Activated CD8-positive, alpha-beta memory T cell treated with anti-CD3 and anti-CD28 coated beads, Interleukin-2, amount 50 U/mL, for 24 hours (primary cell): ENCODE measurements at regions not wholly inside any gene's neighbourhood (a gene's known extent, or its start where the extent isn't known, plus 50 kb on each side); places are given as distances from the start of the nearest gene placed in this dataset.

Source experiments
- DNase-seq: peaks from one replicate; pipeline ENCODE4 v3.0.0-alpha.2; 2020; ENCODE audit errors: extremely low read depth

DNA sequence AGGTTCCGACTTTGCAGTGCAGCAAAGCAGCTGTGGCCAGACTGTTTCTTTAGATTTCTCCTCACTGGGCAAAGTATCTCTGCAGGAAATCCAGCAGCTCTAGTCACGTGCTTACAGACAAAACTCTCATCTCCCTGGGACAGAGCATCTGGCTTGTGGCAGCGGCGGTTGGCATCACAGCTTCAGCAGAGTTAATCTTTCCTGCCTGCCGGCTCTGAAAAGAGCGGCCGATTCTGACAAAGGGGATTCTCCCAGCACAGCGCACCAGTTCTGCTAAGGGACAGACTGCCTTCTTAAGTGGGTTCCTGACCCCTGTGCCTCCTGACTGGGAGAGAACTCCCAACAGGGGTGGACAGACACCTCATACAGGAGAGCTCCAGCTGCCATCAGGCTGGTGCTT, 1357.3 kb upstream of the TENM4 start:
- no peak for DNase-seq

DNA sequence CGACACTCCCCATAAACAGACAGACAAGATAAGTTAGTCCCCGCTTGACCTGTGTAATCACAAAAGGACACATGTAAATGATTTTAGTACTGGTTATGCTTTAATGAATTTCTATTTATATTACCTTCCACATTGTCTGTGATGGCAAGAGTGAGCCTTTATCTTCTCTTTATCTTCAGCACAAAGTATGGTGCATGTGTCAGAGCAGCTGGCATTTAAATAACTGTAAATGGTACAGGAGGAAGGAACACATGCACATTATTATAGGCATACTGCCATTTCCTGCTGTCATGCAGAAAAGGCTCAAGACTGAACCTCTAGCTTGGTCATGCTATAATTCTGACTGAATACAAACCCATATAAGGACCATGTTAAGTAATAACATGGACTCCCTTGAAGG, 1342.7 kb upstream of the TENM4 start:
- DNase-seq: no peak

DNA sequence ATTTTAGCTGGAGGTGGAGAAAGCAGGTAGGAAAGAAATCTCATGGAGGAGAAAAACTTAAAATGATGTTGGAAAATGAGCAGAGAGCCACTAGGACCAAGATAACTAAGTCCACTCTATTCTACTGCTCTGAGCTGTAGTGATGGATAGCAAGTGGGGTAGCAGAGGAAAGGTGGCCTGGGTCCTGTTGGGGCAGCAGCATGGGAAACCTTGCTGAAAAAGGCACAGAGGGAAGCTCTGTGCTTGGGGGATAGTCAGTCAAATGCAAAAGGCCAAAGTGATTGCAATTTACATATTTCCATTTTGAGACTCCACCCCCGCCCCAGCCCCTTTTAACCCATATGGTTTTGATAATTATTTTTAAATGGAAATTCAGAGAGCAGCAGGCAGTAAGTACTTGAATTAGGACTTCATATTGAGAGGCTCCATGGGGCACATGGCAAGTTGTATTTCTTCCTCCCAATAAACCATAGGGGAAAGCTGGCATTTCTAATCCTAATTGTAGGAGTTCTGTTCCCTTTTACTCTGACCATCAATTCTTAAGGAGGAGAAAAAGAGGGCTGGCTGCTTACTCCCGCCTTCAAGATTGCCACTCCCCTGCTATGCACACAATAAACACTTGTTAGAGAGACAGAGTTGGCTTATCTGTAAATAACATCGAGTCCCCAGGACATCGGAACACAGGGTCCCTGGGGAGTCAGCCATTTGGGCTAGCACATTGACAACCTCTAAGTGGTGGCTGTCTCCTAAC, 1341.5 kb upstream of the TENM4 start:
- DNase-seq: no peak

DNA sequence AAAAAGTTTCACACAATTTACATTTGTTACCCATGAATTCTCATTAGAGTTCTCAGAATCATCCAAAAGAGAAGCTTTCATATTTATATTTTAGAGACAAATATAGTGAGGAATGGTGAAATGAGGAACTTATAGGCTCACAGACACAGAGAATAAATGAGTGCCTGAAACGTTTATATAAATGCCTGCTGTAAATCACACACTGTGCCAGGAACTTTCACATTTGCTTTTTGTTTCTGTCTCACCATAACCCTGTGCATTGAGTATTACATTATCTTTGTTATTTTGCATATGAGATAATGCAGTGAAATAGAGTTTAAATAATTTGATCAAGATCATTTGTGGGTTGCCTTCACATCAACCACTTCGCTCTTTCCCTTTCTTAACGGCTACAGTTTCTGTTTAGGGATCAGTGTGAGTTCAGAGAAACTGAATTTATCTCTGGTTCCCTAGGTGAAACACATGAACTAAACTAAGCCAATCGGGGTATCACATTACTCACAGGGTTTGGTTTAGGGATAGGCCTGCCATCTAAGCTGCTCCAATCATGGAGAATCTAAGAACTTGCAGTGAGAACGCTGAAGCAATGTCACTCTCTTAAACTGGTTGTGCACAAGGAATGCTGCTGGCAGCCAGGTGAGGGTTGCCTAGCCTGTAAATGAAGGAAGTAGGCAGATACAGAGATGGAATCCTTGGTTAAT, 1339.2 kb upstream of the TENM4 start:
- DNase-seq: no peak

DNA sequence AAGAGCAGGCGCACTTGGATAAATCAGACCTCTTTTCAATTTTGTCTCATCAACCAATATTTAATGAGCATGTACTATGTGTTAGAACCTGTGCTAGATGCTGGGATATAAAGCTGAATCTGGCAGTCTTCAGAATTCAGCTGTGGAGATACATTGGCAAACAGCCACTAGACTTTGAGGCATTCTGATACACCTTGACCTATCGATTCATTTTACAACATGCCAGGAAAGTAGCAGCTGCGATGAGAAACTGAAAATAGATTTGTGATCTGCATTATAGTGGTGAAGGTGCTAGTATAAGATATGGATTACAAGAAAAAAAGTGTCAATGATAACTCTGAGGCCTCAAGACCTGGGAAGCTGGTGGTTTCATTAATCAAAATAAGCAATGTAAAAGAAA, 1338.1 kb upstream of the TENM4 start:
- DNase-seq: no peak

DNA sequence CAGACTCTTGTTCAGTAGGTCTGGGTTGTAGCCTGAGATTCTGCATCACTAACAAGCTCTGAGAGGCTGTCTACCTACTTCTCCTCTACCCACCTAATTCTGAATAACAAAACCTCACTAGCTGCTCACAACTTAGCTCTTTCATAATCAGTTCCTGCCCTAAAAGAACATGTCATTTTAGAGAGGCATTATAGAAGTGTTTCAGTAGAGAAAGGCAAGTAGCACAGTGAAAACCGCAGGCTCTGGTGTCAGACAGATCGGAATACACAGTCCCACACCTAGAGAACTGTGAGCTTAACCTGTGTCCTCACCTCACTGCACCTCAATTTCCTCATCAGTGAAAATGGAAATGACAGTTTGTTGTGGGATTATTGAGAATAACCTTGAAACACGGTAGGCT, 1337.6 kb upstream of the TENM4 start:
- no peak for DNase-seq

DNA sequence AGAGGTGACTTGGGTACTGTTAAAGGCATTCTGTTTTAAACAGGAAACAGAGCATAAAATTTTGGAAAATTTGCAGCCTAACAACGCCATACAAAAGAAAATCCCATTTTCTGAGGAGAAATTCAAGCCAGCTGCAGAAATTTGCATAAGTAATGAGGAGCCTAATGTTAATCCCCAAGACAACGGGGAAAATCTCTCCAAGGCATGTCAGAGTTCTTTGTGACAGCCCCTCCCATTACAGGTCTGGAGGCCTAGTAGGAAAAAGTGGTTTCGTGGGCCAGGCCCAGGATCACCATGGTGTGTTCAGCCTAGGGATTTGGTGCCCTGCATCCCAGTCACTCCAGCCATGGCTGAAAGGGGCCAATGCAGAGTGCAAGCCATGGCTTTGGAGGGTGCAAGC, 1333.1 kb upstream of the TENM4 start:
- DNase-seq: no peak

DNA sequence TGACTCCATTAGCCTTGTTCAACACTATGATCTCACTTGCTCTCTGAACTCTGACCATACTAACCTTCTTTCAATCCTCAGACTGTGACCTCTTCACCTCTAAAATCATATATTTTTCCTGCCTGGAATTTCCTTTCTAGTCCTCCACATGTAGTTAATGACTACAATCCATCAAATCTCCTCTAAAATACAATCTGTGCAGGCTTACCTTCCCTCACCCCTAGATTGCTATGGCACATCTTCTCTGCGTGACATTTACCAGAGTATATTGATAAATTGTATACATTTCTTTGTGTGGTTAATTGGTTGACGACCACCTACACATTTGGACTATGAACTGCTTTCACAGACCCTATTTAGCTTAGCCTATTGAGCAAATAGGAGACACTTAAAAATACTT, 1330.2 kb upstream of the TENM4 start:
- DNase-seq: no peak

DNA sequence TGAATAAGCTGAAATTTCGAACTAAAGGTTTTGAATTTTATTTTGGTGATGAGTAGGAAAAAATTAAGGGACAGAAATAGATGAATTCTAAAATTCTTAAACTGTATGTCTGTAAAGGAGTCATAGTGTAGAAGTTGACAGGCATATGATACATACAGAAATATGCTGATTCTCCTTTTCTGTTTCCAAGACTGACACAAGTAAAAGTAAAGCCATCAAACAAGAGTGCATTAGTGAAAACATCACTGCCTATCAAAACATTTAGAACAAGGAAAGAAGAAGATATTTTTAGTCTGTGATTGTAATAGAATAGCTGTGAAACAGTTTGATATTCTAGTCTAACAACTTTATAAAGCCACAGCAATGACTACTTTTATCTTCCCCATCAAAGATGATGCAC, 1318.0 kb upstream of the TENM4 start:
- no peak for DNase-seq

DNA sequence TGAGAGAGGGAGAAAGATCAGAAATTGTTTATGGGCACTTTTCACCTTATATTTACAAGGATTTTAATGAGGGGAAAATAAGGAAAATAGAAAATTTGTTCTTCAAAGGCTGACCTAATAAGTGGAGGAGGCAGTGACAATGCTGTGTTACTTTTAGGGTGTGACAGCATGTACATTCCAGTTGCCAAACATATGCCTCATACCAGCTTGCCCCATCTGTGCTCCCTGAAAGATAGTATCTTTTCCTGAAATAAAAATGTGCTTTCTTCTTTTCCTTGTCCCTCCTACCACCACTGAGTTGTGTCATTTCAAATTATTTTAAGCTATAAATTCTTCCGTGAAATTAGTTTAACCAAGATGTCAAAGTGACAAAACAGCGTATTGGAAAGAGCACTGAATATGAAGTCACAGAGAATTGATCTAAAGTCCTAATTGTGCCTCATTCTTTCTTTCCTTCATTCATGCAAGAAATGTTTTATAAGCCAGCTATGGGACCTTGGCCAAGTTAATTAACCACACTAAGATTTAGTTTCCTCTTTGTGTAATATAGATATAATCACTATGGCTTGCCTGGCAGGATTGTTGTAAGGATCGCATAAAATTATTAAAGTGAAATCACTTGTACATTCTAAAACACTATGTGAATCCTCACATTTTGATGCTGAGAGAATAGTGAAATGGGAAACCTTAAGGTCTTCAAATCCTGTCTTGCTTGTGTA, 1307.5 kb upstream of the TENM4 start:
- DNase-seq: no peak

DNA sequence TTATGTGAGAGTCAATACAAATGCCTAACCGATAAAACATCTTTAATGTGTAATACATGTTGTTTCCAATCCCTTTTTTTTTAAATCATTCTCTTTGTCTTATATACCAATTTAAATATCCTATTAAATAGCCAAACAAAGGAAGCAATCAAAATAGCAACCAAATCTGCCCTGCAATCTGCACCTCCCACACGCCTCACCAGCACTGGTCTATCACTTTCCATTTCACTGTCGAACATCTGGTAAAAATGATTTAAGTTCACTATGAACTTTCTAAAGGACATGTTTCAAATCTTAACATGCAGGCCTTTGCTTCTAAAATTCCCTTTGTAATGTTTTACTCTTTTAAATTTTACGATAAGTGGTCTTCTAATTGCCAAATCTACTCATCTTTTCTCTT, 1305.5 kb upstream of the TENM4 start:
- DNase-seq: no peak

DNA sequence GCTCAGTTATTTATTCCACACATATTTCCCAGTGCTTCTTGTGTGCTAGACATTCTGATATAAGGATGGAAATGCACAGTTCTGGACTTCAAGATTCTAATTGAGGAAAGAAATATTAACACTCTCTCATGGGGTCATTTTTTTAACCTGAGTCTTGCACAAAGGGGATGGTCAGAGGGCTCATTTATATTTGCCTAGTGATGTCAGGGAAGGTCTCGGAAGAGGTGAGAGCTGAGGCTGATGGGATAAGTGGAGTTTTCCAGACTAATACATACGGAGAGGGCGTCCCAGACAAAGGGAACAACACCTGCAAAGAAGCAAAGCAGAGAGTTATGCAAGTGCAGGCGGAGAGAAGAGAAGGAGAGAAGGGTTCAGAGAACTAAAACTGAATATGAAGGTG, 1304.6 kb upstream of the TENM4 start:
- no peak for DNase-seq

DNA sequence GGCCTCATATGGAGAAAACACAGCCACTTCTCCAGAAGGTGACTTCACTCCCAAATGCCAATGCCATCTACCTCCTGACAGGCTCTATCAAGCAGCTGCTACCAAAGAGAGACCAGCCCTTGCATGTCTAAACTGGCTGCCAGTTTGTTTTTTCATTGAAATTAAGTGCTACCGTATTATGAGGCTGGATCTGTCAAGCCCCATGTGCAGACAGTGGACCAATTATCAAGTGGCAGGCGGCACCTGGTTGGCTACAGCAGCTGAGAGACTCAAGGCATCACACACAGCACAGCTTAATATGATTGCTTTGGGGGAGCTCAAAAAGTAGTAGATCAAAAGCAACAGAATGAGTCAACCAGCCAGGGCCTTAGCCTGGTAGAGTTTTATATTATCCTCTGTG, 1293.0 kb upstream of the TENM4 start:
- DNase-seq: no peak

DNA sequence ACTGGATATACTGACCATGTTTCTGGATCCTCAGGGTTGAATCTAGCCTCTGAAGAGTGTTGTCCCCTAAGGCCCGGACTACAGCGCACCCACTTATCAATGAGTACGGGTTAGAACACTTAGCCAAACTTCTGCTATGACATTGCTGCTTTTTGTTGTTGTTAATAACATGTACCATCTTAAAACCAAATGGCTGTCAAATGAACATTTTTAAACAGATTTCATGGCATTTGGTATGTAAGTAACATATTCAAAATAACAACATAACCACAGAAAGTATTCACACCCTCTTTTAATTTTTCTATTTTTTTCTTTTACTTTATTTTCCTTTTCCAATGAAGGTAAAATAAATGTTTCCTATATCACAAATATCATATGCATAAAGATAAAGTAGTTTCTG, 1292.5 kb upstream of the TENM4 start:
- DNase-seq: no peak

DNA sequence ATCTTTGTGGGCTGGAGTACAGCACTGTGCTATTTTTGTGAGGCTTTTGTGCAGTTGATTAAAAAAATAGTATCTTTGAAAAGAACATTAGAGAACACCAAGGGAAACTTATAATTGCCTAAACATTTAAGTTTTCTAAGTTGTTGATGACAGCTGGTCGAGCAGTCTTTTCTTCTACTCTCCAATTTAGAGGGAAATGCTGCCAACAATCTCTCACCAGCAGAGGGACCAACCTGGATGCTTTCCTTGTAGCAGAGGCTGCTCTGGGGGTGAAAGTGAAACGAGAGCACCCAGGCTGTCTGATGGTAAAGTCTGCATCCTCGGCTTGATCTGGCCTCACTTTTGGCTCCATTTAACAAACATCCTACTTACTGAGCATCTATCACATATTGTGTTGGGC, 1286.5 kb upstream of the TENM4 start:
- DNase-seq: no peak

DNA sequence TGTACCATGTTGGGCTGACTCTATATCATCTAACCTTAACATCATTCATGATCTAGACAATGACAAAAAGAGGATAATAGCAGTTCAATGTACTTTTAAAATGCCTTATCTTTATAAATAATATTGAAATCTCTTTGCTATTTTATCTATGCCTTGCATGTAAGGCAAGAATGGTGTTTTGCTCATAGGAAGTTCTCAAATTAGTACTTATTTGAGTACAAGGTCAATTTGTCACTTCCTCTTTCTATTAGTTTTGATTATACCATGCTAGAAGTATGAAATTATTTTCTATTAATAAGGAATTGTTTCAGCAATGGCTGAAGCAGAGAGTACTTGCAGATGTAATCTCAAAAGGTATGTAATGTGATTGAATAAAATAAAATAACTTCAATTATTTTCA, 1285.4 kb upstream of the TENM4 start:
- DNase-seq: no peak

DNA sequence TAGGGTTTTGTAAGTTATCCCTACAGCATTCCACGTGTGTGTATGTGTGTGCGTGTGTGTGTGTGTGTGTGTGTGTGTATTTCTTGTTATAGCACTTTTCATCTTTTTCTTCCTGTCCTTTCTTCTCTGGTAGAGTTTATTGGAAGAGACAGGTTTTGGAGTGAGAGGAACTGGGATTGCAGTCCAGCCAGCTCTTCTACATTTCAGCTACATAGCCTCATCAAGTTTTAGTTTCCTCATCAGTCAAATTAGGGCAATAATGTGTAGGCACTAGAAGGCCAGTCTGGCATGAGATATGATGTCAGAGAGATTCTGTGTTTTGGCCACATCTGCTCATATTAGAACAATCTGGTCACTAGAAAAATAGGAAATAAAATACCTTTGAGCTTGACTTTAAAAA, 1283.5 kb upstream of the TENM4 start:
- DNase-seq: no peak

DNA sequence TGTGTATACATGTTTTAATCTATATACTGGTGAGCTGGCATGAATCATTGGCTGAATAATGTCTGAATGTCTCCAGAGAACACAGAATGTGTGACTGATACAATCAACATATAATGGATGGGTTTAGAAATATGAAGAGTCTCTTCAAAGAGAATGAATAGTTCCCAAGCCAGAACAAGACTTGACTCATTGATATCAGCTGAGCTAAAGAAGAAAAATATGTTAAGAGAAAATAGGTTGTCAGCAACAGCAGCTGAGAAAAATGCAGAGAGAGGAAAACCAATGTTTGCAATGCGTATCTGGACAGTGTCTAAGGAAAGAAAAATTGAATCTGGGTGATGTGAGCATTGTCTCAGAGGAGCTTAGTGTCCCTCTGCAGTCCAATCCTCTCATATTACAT, 1281.8 kb upstream of the TENM4 start:
- no peak for DNase-seq

DNA sequence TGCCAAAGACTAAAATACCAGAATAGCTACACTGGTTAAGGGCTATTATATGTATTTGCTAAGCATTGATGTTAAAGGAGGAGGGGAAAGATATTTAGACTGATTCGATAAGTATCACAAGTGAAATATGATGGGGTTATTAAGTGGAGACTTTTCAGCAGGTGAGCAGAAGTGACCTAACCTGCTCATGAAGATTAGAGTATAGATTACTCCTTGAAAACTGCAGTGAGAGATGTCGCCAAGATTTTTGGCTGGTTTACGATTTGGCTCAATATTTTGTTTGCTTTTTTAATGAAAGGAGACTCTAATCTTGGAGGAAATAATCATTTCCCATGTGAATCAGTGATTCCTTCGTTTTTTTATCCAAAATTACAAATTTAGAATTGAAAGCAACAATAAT, 1279.5 kb upstream of the TENM4 start:
- no peak for DNase-seq

DNA sequence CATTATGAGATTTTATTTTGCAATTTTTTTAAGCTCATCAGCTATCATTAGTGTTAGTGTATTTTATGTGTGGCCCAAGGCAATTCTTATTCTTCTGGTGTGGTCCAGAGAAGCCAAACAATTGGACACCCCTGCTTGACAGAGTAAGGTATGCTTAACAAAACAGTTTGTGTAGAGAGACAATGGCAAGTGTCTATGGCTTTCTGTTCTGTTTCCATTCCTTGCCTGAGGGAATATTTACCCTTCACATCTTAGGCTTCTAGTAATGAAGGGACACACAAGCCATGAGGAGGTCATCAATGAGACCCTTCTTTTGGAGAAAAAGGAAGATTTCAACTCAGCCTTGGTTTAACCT, 1278.4 kb upstream of the TENM4 start:
- no peak for DNase-seq

DNA sequence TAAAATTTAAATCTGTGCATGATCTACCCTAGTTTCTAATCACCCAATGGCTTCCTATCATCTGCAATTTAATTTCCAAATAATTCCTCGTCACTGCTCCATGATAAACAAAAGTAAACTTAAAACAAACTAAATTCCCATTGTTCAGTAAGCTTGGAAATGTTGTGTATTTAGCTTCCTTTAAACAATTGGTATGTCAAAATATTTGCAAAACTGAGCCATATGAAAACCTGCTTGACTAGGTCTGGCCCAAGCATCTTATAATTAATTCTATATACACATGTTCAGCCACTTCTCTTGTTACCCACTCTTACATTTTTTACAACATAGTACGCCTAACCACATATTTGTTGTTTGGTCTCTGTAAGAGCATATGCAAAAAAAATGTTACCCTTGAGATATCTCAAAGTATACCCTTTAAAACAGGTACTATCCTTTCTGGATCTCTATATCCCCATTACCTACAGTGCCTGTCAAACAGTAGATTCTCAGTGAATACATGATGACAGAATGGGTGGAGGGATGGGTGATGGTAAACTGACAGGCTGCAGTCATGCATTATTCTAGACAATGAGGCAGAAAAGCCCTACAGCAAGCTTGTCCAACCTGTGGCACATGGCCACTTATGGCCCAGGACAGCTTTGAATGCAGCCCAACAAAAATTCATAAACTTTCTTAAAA, 1277.9 kb upstream of the TENM4 start:
- DNase-seq: no peak

DNA sequence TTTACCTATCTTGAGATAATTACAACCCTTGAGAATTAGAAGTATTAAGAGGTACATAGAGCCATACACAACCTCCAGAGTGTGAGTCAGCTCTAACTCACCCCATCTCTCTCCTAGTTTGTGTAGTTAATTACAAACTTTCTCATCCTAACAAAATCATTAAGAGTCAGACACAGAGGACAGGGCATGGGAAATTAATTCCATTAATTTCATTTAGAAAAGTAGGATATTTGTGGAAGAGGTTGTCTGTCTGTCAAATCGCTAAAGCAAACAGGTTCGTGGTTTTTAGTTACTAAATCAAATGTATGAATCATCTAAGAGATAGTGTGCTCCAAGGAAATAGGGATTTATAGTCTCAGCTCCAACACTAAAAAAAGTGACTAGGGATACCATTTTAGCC, 1261.4 kb upstream of the TENM4 start:
- no peak for DNase-seq

DNA sequence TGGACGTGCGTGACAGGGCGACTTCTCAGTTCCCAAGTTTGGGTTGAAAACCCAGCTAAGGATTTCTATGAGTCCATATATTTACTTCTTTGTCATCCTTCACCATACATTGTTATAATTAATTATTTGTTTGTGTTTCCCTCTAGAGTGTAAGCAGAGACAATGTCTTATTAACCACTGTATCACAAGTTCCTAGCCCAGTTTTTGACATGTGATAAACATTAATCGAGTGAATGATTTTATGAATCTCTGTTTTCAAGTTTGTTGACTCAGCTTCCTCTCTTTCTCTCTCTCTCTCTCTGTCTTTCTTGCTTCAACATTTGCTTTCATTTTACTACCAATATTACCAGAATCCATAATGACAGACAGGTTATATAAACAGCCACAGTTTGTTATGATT, 1259.6 kb upstream of the TENM4 start:
- no peak for DNase-seq
